ENCODE measurements at regions not wholly inside any gene's neighbourhood (a gene's known extent, or its start where the extent isn't known, plus 50 kb on each side); places are given as distances from the start of the nearest gene placed in this dataset.

DNA sequence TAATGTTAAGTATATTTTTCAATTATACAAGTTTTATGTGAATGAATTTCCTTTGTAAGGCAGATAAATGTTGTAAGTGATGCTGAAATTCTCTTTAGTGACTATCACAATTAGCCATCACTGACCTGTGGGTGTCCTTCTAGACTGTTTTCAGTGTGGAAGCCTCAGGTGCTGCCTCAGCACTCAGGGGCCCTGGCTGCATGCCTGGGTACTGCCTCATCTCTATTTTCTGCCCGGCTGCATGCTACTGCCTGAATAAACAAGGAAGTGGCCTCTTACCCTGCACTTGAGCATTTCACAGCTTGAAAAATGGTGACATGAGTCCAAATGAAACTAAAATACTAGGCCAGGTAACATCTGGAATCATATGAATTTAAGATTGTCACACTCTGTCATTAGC lies 787.6 kb upstream of the SALL3 start:
- CTCF ChIA-PET (ENCODE audit: unreplicated experiment) = no interaction called here
- H2AFZ ChIP-seq (ENCODE audit: low read length) = no peak overlapping the region
- H3K36me3 ChIP-seq (ENCODE audit: insufficient read depth, low read length) = no peaks in the 10 kb centered on the region
- no peaks in the 10 kb centered on the region for H3K4me1 ChIP-seq (ENCODE audit: insufficient read depth, low read length, poor library complexity, severe bottlenecking)
- H3K9me2 ChIP-seq (ENCODE audit: insufficient read depth, low read length) = no peaks in the 10 kb centered on the region
- no peak overlapping the region for H3K27ac ChIP-seq (ENCODE audit: low read depth, low read length, poor library complexity, severe bottlenecking)
- no peak overlapping the region for H3K4me2 ChIP-seq (ENCODE audit: low read length)
- POLR2A ChIA-PET = no interaction called here
- H3K79me2 ChIP-seq (ENCODE audit: insufficient read depth, low read depth, low read length) = no peaks in the 10 kb centered on the region
- DNase-seq (ENCODE audit: low spot score) = no peak
- no peaks in the 10 kb centered on the region for H4K20me1 ChIP-seq (ENCODE audit: insufficient read depth, low read length)
- no peaks in the 10 kb centered on the region for H3K9me3 ChIP-seq (ENCODE audit: low read length)
- BruUV-seq (replicated peaks) = no TSS peak
- intact Hi-C loops (cut with micrococcal nuclease; ENCODE audit: unreplicated experiment) = no loop called here
- no peak overlapping the region for H3K4me3 ChIP-seq (ENCODE audit: low read depth, low read length, poor library complexity, severe bottlenecking)
- TF ChIP-seq EZH2phosphoT487 (IDR thresholded peaks at IDR 0.05; ENCODE audit: borderline replicate concordance, low read depth, low read length) (no peak), CTCF (conservative IDR thresholded peaks at IDR 0.05; ENCODE audit: low read length) (no peak)

DNA sequence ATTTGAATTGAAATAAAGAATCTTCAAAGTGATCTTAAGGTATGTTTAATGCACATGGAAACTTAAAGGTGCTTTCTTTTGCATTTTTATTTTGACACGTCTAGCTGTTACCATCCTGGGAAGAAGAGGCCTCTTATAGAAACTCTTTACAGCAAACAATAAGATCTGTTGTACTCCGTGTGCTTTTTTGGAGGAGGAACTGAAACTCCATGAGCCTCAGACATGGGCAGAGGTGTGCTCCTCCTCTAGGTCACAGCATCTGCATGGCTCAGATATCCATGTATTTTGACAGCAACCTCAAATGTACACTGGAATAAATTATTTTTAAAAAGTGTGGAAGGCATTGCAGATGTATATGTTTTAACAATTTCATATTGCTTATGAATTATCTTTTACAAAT lies 783.3 kb upstream of the SALL3 start:
- ChIA-PET POLR2A (interaction anchor here (0.7 kb wide), 1 partner anchor 9 kb away, joined by 3 read pairs; no protein-coding TSS in a partner anchor), CTCF (ENCODE audit: unreplicated experiment) (no interaction called here)
- no peak overlapping the region for H2AFZ ChIP-seq (ENCODE audit: low read length)
- TF ChIP-seq EZH2phosphoT487 (IDR thresholded peaks at IDR 0.05; ENCODE audit: borderline replicate concordance, low read depth, low read length) (no peak), CTCF (conservative IDR thresholded peaks at IDR 0.05; ENCODE audit: low read length) (no peak)
- H3K4me3 ChIP-seq (ENCODE audit: low read depth, low read length, poor library complexity, severe bottlenecking) = no peak overlapping the region
- H3K27ac ChIP-seq (ENCODE audit: low read depth, low read length, poor library complexity, severe bottlenecking) = no peak overlapping the region
- H3K9me3 ChIP-seq (ENCODE audit: low read length) = no peaks in the 10 kb centered on the region
- BruUV-seq (replicated peaks) = no TSS peak
- H3K79me2 ChIP-seq (ENCODE audit: insufficient read depth, low read depth, low read length) = no peaks in the 10 kb centered on the region
- H4K20me1 ChIP-seq (ENCODE audit: insufficient read depth, low read length) = no peaks in the 10 kb centered on the region
- intact Hi-C loops (cut with micrococcal nuclease; ENCODE audit: unreplicated experiment) = no loop called here
- H3K36me3 ChIP-seq (ENCODE audit: insufficient read depth, low read length) = no peaks in the 10 kb centered on the region
- no peaks in the 10 kb centered on the region for H3K4me1 ChIP-seq (ENCODE audit: insufficient read depth, low read length, poor library complexity, severe bottlenecking)
- no peak for DNase-seq (ENCODE audit: low spot score)
- H3K9me2 ChIP-seq (ENCODE audit: insufficient read depth, low read length) = no peaks in the 10 kb centered on the region
- H3K4me2 ChIP-seq (ENCODE audit: low read length) = no peak overlapping the region

- TF ChIP-seq EZH2phosphoT487 (IDR thresholded peaks at IDR 0.05; ENCODE audit: borderline replicate concordance, low read depth, low read length) (no peak), CTCF (conservative IDR thresholded peaks at IDR 0.05; ENCODE audit: low read length) (no peak)
- ChIA-PET POLR2A (no interaction called here), CTCF (ENCODE audit: unreplicated experiment) (no interaction called here)
- no peak for DNase-seq (ENCODE audit: low spot score)
- H3K4me3 ChIP-seq (ENCODE audit: low read depth, low read length, poor library complexity, severe bottlenecking) = no peak overlapping the region
- intact Hi-C loops (cut with micrococcal nuclease; ENCODE audit: unreplicated experiment) = no loop called here
- H3K9me3 ChIP-seq (ENCODE audit: low read length) = no peaks in the 10 kb centered on the region
- H3K4me1 ChIP-seq (ENCODE audit: insufficient read depth, low read length, poor library complexity, severe bottlenecking) = no peaks in the 10 kb centered on the region
- BruUV-seq (replicated peaks) = no TSS peak
- H3K27ac ChIP-seq (ENCODE audit: low read depth, low read length, poor library complexity, severe bottlenecking) = no peak overlapping the region
- no peak overlapping the region for H3K4me2 ChIP-seq (ENCODE audit: low read length)
- no peaks in the 10 kb centered on the region for H4K20me1 ChIP-seq (ENCODE audit: insufficient read depth, low read length)
- H2AFZ ChIP-seq (ENCODE audit: low read length) = no peak overlapping the region
- H3K79me2 ChIP-seq (ENCODE audit: insufficient read depth, low read depth, low read length) = no peaks in the 10 kb centered on the region
- H3K36me3 ChIP-seq (ENCODE audit: insufficient read depth, low read length) = no peaks in the 10 kb centered on the region
- H3K9me2 ChIP-seq (ENCODE audit: insufficient read depth, low read length) = no peaks in the 10 kb centered on the region
Measured at GRCh38 chr18:78199002-78199401, 780.6 kb upstream of the SALL3 start.
